Embryonic facial prominence (tissue), 1 donor: ENCODE measurements at regions not wholly inside any gene's neighbourhood (a gene's known extent, or its start where the extent isn't known, plus 50 kb on each side); places are given as distances from the start of the nearest gene placed in this dataset.
A peak's percentile ranks its signal among the peaks of the same experiment; 100 is the strongest.

Experiments used
- DNase-seq: peaks from one replicate; pipeline ENCODE4 v3.0.0-alpha.2; 2016; ENCODE audit errors: extremely low spot score

- peak; percentile 46 for DNase-seq
These were observed 392.2 kb downstream of the ETS1 start for GRCh38 chr11:128195057-128195751.

GRCh38 chr11:128194216-128194615, 393.1 kb downstream of the ETS1 start:
- DNase-seq = no peak

GRCh38 chr11:128193615-128194014, 393.7 kb downstream of the ETS1 start:
- no peak for DNase-seq

DNA sequence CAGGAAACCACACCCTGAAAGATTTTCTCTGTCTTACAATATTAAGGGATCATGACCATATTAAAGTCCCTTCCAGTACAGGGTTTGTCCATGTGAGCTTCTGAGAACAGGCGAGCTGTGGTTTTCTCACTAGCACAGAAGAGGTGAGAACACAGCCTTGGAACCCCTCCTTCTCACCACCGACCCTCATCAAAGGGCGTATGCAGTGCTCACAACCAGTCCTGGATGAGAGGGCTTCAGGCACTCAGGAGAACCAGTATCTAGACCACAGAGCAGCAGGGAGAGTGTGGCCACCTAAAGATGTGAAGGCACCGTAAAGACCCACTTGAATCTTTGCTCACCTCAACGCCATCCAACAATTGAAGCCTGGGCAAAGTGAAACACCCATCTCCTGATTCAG, 397.0 kb downstream of the ETS1 start:
- DNase-seq = no peak

DNA sequence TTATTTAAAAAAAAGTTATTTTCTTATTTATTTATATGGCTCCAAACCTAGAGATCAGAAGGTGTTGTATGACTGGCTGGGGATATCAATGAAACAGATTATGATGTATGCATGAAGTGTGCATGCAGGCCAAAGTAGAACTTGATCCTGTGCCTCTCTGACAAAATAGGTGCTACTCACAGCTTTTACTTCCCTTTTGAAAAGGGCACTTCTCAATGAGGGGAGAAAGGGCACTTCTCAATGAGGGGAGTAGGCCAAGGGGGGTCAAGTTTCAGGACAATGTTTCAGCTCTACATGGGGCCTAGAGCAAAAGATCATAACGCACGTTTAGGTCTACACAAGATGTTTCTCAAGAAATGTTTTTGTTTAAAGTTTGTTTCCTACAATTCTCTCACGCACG, 397.5 kb downstream of the ETS1 start:
- DNase-seq = no peak

GRCh38 chr11:128188346-128189004, 398.9 kb downstream of the ETS1 start:
- no peak for DNase-seq

DNA sequence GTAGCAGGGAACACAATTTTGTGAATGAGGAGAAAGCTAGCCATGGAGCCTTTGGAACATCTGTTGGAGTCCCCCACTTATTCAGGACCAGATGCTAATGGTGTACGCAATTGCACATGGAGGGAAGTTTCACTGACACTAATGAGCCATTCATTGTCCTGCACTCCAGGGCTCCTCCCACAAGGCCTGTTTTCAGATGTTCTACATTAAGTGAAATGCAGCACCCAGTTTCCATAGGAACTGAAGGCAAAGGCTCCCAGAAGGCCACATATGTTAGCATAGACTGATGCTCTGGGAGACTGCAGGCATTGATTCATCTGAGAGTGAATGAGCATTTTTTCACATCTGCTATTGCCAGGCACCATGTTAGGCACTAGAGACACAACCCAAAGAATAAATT, 399.5 kb downstream of the ETS1 start:
- DNase-seq = peak; percentile 11

GRCh38 chr11:128187377-128187776, 400.0 kb downstream of the ETS1 start:
- DNase-seq = no peak

- DNase-seq = no peak
These were observed 402.4 kb downstream of the ETS1 start for GRCh38 chr11:128184981-128185380.

DNA sequence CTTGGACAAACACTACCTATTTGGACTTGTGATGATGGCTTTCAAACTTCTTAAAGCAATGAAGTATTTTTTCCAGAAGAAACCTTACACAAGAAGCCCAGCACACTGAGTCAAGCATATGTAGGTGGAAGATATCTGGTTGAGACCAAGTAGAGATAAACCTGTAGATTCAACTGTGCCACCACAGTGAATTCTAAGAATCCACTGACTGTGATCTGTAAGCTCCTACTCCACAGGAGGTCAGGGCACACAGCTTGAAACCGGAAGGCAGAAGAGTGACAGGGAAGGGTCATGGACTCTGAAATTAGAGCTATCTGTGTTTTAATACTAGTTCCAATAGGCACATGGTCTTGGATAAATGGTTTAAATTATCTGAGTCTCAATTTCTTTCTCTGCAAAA, 404.5 kb downstream of the ETS1 start:
- DNase-seq = no peak

DNA sequence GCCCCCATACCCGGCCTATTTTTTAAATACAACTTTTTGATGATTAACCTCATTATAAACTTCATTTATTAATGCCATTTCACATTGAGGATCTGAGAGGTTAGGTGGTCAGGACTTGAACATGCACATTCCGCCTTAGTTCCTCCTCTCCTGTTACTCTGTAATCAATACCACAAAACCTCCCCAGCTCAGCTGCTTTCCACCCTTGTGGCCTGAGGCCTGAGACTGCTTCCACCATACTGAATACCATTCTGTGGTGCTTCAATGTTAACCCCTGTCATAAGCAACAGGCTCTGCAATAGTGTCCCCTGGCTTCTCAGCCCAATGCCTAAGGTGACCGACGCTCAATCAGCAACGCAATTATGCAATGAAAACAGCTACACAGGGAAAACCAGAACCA, 405.4 kb downstream of the ETS1 start:
- no peak for DNase-seq

DNA sequence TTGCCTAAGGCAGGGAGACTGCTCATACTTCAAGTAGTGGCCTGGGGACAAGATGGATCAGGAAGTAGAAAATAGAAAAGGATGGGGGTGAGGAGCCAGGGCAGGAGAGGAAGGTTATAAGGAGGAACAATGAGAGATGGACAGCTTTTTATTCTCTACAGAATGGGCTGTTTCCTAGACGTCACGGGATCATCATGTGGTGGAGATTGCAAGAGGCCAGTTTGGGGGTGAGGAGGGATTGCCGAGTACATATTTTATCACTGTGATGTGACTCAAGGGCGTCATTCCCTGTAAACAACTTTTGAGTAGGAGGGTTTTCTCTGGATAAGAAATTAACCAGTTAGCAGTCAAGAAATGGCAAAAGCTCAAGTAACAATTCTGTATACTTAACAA, 406.3 kb downstream of the ETS1 start:
- no peak for DNase-seq

GRCh38 chr11:128180441-128181087, 406.8 kb downstream of the ETS1 start:
- DNase-seq = no peak

- DNase-seq = no peak
These were observed 407.8 kb downstream of the ETS1 start for GRCh38 chr11:128179512-128179911.

DNA sequence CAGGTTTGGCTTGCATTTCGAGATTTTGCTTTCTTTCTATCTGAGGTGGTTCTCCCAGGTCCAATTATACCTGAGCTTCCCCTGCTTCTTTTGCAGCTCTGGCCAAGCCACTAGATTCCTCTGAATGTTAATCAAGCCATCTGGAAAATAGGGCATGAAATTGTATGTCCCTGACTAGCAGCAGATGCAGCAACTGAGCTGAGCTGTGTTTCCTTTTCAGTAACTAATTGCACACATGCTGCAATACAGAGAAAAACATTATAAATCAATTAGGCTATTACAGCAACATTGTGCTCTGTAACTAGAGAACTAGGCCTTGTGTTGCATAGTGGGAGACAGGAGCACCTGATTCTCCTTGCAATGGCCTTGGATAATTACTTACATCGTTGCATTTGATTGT, 408.3 kb downstream of the ETS1 start:
- no peak for DNase-seq

- DNase-seq = no peak
These were observed 412.7 kb downstream of the ETS1 start for GRCh38 chr11:128174465-128175291.

GRCh38 chr11:128172046-128172878, 415.1 kb downstream of the ETS1 start:
- peak; percentile 78 for DNase-seq

GRCh38 chr11:128171506-128171905, 415.9 kb downstream of the ETS1 start:
- DNase-seq = no peak

DNA sequence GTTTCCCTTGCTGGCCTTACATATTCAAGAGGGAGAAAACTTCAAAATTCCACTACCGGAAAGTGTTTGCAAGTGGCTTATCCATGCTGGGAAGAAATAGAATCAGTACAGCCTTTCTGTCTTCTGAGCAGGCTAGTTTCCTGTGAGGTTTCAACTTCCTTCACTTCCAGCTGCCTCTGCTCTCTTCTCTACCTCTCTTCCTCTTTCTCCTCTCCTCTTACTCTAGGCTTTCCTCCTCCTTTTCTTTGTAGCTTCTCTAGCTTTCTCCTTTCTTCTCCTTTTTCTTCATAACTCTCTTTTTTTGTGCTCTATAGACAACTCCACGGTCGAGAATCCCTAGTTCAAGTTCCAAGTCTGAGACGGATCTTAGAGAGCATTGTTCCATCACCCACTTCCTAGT, 421.8 kb downstream of the ETS1 start:
- DNase-seq = no peak

DNA sequence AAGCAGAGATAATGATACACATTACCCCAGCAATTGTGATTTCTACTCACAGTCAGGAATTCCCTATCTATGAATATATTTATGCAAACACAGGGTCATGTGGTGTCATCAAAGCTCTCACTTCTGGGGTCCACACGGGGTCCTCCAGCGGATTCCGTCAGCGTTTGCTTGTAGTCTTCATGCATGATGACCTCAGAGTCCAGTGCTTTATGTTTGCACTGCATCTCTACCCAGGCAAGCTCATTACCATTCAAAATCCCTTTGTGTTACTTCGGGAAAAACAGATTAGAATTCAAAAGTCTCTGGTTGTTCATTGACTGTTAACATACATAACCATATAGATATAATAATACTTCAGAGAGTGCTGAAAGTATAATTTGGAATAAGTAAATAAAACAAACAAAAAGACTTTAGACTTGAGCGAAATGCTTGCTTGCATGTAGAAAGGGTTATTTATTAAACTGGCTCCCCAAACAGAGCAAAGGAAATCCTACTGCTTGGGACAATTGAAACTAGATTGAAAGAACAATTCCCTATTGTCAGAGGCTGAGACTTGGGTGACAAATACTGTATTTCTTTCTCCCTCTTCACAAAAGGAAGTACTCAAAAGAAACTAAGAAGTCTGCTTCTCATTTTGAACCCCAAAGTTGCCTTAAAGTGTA, 423.1 kb downstream of the ETS1 start:
- no peak for DNase-seq

GRCh38 chr11:128161994-128162393, 425.4 kb downstream of the ETS1 start:
- no peak for DNase-seq
